ENCODE measurements at regions not wholly inside any gene's neighbourhood (a gene's known extent, or its start where the extent isn't known, plus 50 kb on each side); places are given as distances from the start of the nearest gene placed in this dataset.

DNA sequence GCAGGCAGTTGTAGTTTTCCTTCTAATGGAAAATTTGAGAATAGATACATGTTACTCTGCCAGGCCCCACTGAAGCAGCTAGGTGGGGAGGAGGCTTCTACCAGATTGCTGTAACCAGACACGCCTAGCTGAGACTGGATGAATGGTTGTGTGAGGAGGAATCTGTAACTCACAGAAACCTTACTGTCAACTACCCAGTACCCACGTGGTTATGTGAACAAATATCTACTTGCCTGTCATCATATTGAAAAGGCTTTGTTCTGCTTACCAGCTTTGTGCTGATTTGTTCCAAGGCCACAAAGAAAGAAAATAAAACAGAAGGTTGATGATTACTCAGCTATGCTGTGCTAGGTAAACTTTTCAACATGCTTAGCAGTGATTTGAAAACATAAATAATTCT, 167.2 kb downstream of the CAPZA3 start:
- no peak for DNase-seq

DNA sequence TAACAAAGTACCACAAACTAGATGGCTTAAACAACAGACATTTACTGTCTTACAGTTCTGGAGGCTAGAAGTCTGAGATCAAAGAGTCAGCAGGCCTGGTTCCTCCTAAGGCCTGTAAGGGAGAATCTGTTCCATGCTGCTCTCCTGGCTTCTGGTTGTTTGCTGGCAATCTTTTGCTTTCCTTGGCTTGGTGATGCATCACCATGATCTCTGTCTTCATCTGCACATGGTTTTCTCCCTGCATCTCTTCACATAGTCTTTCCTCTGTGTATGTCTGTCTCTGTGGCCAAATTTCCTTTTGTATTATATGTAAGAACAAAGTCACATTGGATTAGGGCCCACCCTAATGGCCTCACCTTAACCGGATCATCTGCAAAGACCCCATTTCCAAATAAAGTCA, 168.5 kb downstream of the CAPZA3 start:
- no peak for DNase-seq

GRCh38 chr12:18907127-18907526, 169.2 kb downstream of the CAPZA3 start:
- DNase-seq = no peak

GRCh38 chr12:18907728-18908127, 169.8 kb downstream of the CAPZA3 start:
- no peak for DNase-seq

GRCh38 chr12:18908191-18908590, 170.3 kb downstream of the CAPZA3 start:
- DNase-seq = no peak

- DNase-seq = no peak
Measured at GRCh38 chr12:18919871-18920511, 182.1 kb downstream of the CAPZA3 start.

DNA sequence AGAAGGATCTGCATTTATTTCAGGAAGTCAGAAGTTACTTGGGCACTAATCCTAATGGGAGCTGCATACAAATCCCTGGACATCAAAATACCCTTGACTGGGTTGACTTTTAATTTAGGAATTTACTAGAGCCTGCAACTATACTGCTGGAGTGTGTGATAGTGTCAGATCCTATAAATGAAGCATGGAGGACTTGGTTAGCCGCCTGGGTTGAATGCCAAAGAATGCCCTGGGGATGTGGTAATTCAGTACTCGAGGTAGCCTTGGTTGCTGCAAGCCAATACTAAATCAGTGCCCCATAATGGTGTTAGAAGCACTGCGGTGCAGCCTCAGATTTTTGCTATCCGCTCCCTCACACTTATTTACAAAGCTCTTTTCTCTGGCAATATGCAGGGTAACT, 184.9 kb downstream of the CAPZA3 start:
- no peak for DNase-seq

DNA sequence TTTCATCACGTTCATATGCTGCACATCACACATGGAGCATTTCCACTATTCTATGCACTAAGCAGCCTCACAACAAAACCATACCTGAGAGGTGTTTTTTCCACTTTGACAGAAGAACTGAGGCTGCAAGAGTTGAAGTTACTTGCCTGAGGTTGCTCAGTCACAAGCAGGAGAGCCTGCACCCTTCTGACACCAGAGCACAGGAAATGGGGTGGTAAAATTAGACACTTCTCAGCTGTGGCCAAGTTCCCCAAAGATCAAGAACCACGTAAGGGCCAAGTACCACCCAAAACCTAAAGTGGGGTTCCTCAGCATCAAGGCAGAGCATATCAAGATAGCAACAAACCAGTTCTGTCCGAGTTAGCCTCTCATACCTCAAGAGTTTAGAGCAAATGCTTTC, 185.8 kb downstream of the CAPZA3 start:
- DNase-seq = no peak

- no peak for DNase-seq
Measured at GRCh38 chr12:18926188-18926587, 188.3 kb downstream of the CAPZA3 start.

- no peak for DNase-seq
Measured at GRCh38 chr12:18932211-18932610, 194.3 kb downstream of the CAPZA3 start.

- no peak for DNase-seq
Measured at GRCh38 chr12:18932715-18933114, 194.8 kb downstream of the CAPZA3 start.

GRCh38 chr12:18935371-18935965, 194.1 kb upstream of the PLEKHA5 start:
- no peak for DNase-seq

GRCh38 chr12:18939051-18939450, 190.5 kb upstream of the PLEKHA5 start:
- no peak for DNase-seq

- no peak for DNase-seq
Measured at GRCh38 chr12:18942669-18943068, 186.9 kb upstream of the PLEKHA5 start.

- no peak for DNase-seq
Measured at GRCh38 chr12:18943200-18943599, 186.3 kb upstream of the PLEKHA5 start.

GRCh38 chr12:18946106-18946505, 183.4 kb upstream of the PLEKHA5 start:
- DNase-seq = no peak

GRCh38 chr12:18951218-18951617, 178.3 kb upstream of the PLEKHA5 start:
- DNase-seq = no peak

- DNase-seq = no peak
Measured at GRCh38 chr12:18953505-18953904, 176.0 kb upstream of the PLEKHA5 start.

DNA sequence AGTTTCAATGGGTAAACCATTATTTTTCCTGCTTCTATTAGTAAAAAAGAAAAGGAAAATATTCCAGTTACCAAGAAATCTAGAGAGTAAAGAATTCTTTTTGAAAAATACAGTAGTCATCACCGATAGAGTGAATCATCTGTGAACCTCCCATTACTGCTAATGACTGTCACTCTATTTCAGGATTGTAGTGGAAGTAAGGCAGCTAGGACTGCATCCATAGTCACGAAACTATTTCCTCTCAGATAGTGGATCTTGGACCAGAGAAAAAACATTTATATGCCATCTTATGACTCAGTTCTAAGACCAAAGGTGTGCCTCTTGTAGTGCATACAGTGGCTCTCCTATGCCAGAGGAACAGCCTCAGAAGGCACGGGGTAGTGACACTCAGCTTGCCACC, 173.9 kb upstream of the PLEKHA5 start:
- no peak for DNase-seq

DNA sequence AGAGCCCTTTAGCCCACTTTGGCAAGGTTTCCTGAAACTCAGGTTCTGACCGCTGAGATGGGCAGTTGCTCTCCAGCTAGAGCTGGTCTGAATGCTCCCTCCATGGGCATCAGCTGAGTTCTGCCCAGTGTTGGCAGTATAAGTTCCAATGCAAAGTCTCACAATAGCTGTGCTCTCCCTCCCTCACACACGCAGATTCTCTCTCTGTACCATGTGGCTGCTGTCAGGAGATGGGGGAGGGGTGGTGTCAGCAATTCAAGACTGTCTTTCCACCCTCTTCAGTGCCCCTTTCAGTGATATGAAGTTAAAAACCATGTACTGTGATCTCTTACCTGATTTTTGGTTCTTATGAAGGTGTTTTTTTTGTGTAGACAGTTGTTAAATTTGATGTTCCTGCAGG, 164.3 kb upstream of the PLEKHA5 start:
- DNase-seq = no peak

- no peak for DNase-seq
Measured at GRCh38 chr12:18966954-18967353, 162.6 kb upstream of the PLEKHA5 start.

- DNase-seq = no peak
Measured at GRCh38 chr12:18967814-18968213, 161.7 kb upstream of the PLEKHA5 start.

DNA sequence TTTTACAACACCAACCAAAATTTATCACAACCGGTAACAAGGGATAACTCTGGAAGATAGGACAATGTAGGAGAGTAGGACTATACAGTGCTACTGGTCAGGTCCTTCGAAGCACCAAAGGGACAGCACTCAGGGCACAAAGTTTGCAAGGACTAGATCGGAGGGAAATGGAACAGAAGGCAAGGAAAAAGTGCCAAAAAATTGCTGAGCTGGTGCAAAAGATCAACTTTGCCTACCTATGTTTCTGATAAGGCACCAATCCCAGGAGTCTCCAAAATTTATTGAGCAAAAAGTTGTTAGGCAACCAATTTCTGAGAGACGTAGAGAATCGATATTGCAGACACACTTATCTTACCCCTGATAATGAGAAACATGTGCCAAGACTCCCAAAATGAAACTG, 160.0 kb upstream of the PLEKHA5 start:
- no peak for DNase-seq

DNA sequence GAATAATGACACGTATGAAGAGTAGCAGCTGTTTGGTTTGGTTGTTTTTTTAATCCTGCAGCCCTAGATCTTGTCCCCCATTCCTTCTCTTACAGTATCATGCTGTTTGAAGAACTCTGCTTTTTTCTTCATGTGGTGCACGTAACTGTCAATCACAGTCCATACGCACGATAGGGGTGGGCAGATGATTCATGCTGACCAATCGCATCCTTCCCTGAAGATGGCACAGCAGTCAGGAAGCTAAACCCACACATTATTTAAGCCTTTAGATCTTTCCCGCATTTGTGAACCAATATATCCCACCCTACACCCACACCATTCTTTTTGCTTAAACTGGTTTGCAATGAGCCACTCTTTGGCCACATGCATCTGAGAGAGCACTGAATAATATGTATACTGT, 158.9 kb upstream of the PLEKHA5 start:
- DNase-seq = no peak

GRCh38 chr12:18971932-18972331, 157.6 kb upstream of the PLEKHA5 start:
- no peak for DNase-seq
